K562 (cell line): ENCODE measurements at regions not wholly inside any gene's neighbourhood (a gene's known extent, or its start where the extent isn't known, plus 50 kb on each side); places are given as distances from the start of the nearest gene placed in this dataset.

Experiments used
- ATAC-seq: fragments of 200-7000 bp; cut with Tn5 transposase; 3 replicates; pipeline ENCODE4 v1.9.1; 2020; ENCODE audit warnings: moderate library complexity
- BruUV-seq: library from RNA; stranded (reverse); fragments of 400-500 nt; replicated peaks from 2 replicates; lab custom pipeline; 2021; lab: Mats Ljungman, UMichigan
- CTCF ChIA-PET: fragments of 300-600 bp; formaldehyde crosslinking; extraction: SDS; loops from one replicate; lab custom pipeline; 2021; ENCODE audit warnings: low intra/inter-chr PET ratio; lab: Yijun Ruan, JAX
- POLR2A ChIA-PET: fragments of 300-600, 350-650 bp; sonication (Branson Sonifier 250); formaldehyde crosslinking; extraction: SDS; loops from one replicate; lab custom pipeline; 2021; ENCODE audit warnings: antibody characterized with exemption, inconsistent platforms; lab: Yijun Ruan, JAX
- DNase-seq, 4 experiments: peaks; one replicate each; pipeline versions ENCODE4 v3.0.0 to v3.0.0-alpha.2; 2011 to 2018; ENCODE audit warnings: low spot score in 3 of 4, mixed read lengths in 3 of 4; ENCODE audit errors: extremely low read depth in 1 of 4
- FAIRE-seq: peaks from 2 replicates; lab custom pipeline; 2011; peaks lifted over from hg19 to GRCh38; lab: Jason Lieb, UNC
- H2AFZ ChIP-seq: 2 replicates; pipeline ENCODE4 v1.6.0; 2011; ENCODE audit warnings: low read depth, low read length, control low read depth, inconsistent platforms
- H3K27ac ChIP-seq: fragments of 200-600 bp; 3 replicates; pipeline ENCODE4 v1.8.0; 2011; ENCODE audit warnings: low read depth, mild to moderate bottlenecking, control low read depth, inconsistent platforms, low read length, moderate library complexity, mixed read lengths; ENCODE audit errors: extremely low read depth
- H3K27me3 ChIP-seq, 2 experiments: fragments of 300-600 bp in 1 of 2; 2 replicates in 1 of 2; 3 replicates in 1 of 2; pipeline versions ENCODE4 v1.6.0 to v1.8.0; 2011; ENCODE audit warnings: inconsistent platforms in 2 of 2, low read length in 2 of 2, mild to moderate bottlenecking in 1 of 2, mixed read lengths in 1 of 2, moderate library complexity in 1 of 2; ENCODE audit not compliant: control insufficient read depth in 2 of 2, insufficient read depth in 2 of 2
- H3K36me3 ChIP-seq: fragments of 300-600 bp; 3 replicates; pipeline ENCODE4 v1.8.0; 2011; ENCODE audit warnings: mild to moderate bottlenecking, low read length, inconsistent platforms; ENCODE audit not compliant: control insufficient read depth, insufficient read depth
- H3K4me1 ChIP-seq, 2 experiments: fragments of 200-600 bp in 1 of 2; replicated peaks in 1 of 2; 2 replicates in 1 of 2; 3 replicates in 1 of 2; pipeline versions ENCODE4 v1.5.1 to v1.8.0; 2011; ENCODE audit warnings: inconsistent platforms in 2 of 2, low read length in 2 of 2, mild to moderate bottlenecking in 1 of 2, mixed read lengths in 1 of 2, moderate library complexity in 1 of 2; ENCODE audit not compliant: control insufficient read depth in 2 of 2, insufficient read depth in 2 of 2
- H3K4me2 ChIP-seq: 2 replicates; pipeline ENCODE4 v1.6.1; 2011; ENCODE audit warnings: low read length, control low read depth, inconsistent platforms, mixed read lengths; ENCODE audit not compliant: insufficient read depth
- H3K4me3 ChIP-seq: fragments of 200-600 bp; sonication (generic), shearing (Covaris generic); 2 replicates; pipeline ENCODE4 v1.5.1; 2016; ENCODE audit warnings: control low read depth, inconsistent platforms
- H3K79me2 ChIP-seq: fragments of 200-600 bp; 3 replicates; pipeline ENCODE4 v1.8.0; 2011; ENCODE audit warnings: low read length, inconsistent platforms; ENCODE audit not compliant: control insufficient read depth, insufficient read depth
- H3K9ac ChIP-seq, 2 experiments: 2 replicates each; pipeline versions ENCODE4 v1.6.0 to v1.6.1; 2011; ENCODE audit warnings: low read depth in 2 of 2, low read length in 2 of 2, control low read depth in 1 of 2, inconsistent platforms in 1 of 2, mild to moderate bottlenecking in 1 of 2, mixed read lengths in 1 of 2; ENCODE audit not compliant: insufficient read depth in 1 of 2
- H3K9me1 ChIP-seq: one replicate; pipeline ENCODE4 v1.6.0; 2011; ENCODE audit warnings: inconsistent platforms, mild to moderate bottlenecking, low read length, moderate library complexity; ENCODE audit not compliant: control insufficient read depth, insufficient read depth
- H3K9me3 ChIP-seq: replicated peaks from 2 replicates; pipeline ENCODE4 v1.5.1; 2011; ENCODE audit warnings: low read depth, low read length, inconsistent platforms; ENCODE audit not compliant: control insufficient read depth, insufficient read depth
- H4K20me1 ChIP-seq: replicated peaks from 2 replicates; pipeline ENCODE4 v1.6.1; 2011; ENCODE audit warnings: low read length, inconsistent platforms, mixed read lengths; ENCODE audit not compliant: control insufficient read depth, insufficient read depth
- ARID3B ChIP-seq: fragments of 250-450 bp; sonication (Bioruptor Pico); IDR thresholded peaks from 2 replicates; pipeline ENCODE4 v1.4.0; 2020; ENCODE audit warnings: borderline replicate concordance
- CHD1 ChIP-seq: fragments of 200-600 bp; sonication (generic); IDR thresholded peaks from one replicate; pipeline ENCODE4 v1.6.1; 2012; ENCODE audit warnings: mild to moderate bottlenecking, moderate library complexity, low read length, inconsistent platforms
- FOXP1 ChIP-seq: sonication (generic); formaldehyde crosslinking; IDR thresholded peaks from 2 replicates; pipeline ENCODE4 v1.8.0; 2022; ENCODE audit warnings: mild to moderate bottlenecking, missing genetic modification reagents
- MEIS2 ChIP-seq: fragments of 450-650 bp; IDR thresholded peaks from 2 replicates; pipeline ENCODE4 v1.6.1; 2014; ENCODE audit warnings: mild to moderate bottlenecking; ENCODE audit not compliant: partially characterized antibody
- TFAP4 ChIP-seq: sonication (generic); formaldehyde crosslinking; IDR thresholded peaks from 2 replicates; pipeline ENCODE4 v1.8.0; 2022; ENCODE audit warnings: missing genetic modification reagents, mild to moderate bottlenecking, moderate library complexity, borderline replicate concordance
- TRIM24 ChIP-seq, 2 experiments: fragments of 450-650 bp; IDR thresholded peaks; 2 replicates each; pipeline ENCODE4 v1.6.1; 2016
- ZNF77 ChIP-seq: fragments of 250-450 bp; sonication (Bioruptor Pico); IDR thresholded peaks from 2 replicates; pipeline ENCODE4 v1.5.0; 2020
- WGBS: fragments of 100-300 bp; shearing (Covaris generic); methylation state at CpG from one replicate; pipeline ENCODE4 v1.1.6; 2016; ENCODE audit warnings: low coverage, mixed read lengths; ENCODE audit not compliant: insufficient coverage; ENCODE audit errors: missing lambda C conversion rate; 5-methylcytosine and 5-hydroxymethylcytosine counted together
- in situ Hi-C: fragments of 300-500 bp; cut with MboI; formaldehyde crosslinking; loops from 4 replicates; pipeline ENCODE4 v1.15.0; 2018; ENCODE audit warnings: inconsistent platforms, mixed read lengths
- intact Hi-C: fragments of 100-400 bp; cut with micrococcal nuclease; formaldehyde crosslinking; loops from 2 replicates; pipeline ENCODE4 v1.14.2; 2022
- TF ChIP-seq, protein P1 (sequence below): sonication (generic); formaldehyde crosslinking; IDR thresholded peaks from 2 replicates; pipeline ENCODE4 v1.8.0; 2022; ENCODE audit warnings: missing genetic modification reagents, mild to moderate bottlenecking, borderline replicate concordance

DNA sequence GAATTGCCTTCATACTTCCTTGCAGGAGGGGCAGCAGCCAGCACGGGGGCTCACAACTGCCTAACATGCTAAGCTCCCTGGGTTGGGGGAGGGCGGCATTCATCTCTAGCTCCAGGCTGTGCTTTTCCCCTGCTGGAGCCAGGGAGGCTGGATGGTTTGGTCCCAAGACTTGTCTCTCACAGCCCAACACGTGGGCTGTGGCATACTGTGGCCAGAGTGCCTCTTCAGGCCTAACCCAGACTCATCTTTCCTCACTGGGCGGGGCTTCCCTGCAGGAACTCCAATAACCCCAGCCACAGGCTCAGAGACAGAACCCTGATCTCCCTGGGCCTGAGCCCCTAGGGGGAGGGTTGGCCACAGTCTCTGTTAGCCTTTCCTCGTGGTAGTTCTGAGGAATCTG lies 121.9 kb upstream of the PLET1 start:
- FAIRE-seq (no peak), ATAC-seq (peak; percentile 64), DNase-seq (no peak)
- H3K9me1 ChIP-seq: no peaks in the 10 kb centered on the region
- H4K20me1 ChIP-seq: no peaks in the 10 kb centered on the region
- H3K27me3 ChIP-seq: peaks cover 0 to 9% of the 10 kb centered on the region in 2 experiments; a peak in 3 of 5 replicates
- H3K9me3 ChIP-seq: no peaks in the 10 kb centered on the region
- ChIA-PET POLR2A (no interaction called here), CTCF (no interaction called here)
- H3K27ac ChIP-seq: no peak overlapping the region
- WGBS: 0% methylated on average over 5 of the region's 5 CpGs
- peak overlapping the region; percentile 61 for H2AFZ ChIP-seq
- no TSS peak for BruUV-seq
- H3K4me2 ChIP-seq: no peak overlapping the region
- H3K79me2 ChIP-seq: no peaks in the 10 kb centered on the region
- H3K9ac ChIP-seq: no peak overlapping the region
- H3K4me1 ChIP-seq: no peaks in the 10 kb centered on the region; a peak in 1 of 5 replicates
- H3K4me3 ChIP-seq: no peak overlapping the region
- intact Hi-C loops (no loop called here), in situ Hi-C loops (no loop called here)
- H3K36me3 ChIP-seq: no peaks in the 10 kb centered on the region
- TF ChIP-seq FOXP1 (CRISPR knock-in tag) (no peak), MEIS2 (no peak), ZNF77 (CRISPR knock-in tag) (no peak), TRIM24 (IDR thresholded peaks at IDR 0.05) (no peak), TFAP4 (no peak), CHD1 (no peak), ARID3B (CRISPR knock-in tag) (no peak)
- TF ChIP-seq, protein P1, sequence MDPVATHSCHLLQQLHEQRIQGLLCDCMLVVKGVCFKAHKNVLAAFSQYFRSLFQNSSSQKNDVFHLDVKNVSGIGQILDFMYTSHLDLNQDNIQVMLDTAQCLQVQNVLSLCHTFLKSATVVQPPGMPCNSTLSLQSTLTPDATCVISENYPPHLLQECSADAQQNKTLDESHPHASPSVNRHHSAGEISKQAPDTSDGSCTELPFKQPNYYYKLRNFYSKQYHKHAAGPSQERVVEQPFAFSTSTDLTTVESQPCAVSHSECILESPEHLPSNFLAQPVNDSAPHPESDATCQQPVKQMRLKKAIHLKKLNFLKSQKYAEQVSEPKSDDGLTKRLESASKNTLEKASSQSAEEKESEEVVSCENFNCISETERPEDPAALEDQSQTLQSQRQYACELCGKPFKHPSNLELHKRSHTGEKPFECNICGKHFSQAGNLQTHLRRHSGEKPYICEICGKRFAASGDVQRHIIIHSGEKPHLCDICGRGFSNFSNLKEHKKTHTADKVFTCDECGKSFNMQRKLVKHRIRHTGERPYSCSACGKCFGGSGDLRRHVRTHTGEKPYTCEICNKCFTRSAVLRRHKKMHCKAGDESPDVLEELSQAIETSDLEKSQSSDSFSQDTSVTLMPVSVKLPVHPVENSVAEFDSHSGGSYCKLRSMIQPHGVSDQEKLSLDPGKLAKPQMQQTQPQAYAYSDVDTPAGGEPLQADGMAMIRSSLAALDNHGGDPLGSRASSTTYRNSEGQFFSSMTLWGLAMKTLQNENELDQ (CRISPR knock-in tag): no peak
